Coronary artery (tissue), 2 donors: ENCODE measurements at regions not wholly inside any gene's neighbourhood (a gene's known extent, or its start where the extent isn't known, plus 50 kb on each side); places are given as distances from the start of the nearest gene placed in this dataset.

Experiments used
- DNase-seq: peaks from one replicate; pipeline ENCODE4 v3.0.0-alpha.2; 2017; ENCODE audit warnings: low spot score
- H3K27ac ChIP-seq, 2 donors: fragments of 200-600 bp; sonication (generic); one replicate each; pipeline ENCODE4 v1.5.1; 2016 to 2019
- H3K4me3 ChIP-seq: fragments of 200-600 bp; sonication (generic); 2 replicates; pipeline ENCODE4 v1.5.1; 2016; ENCODE audit warnings: mild to moderate bottlenecking, moderate library complexity
- TF ChIP-seq, protein P1 (sequence below): fragments of 200-600 bp; sonication (generic); IDR thresholded peaks from one replicate; pipeline ENCODE4 v1.5.1; 2019; ENCODE audit warnings: antibody characterized with exemption

DNA sequence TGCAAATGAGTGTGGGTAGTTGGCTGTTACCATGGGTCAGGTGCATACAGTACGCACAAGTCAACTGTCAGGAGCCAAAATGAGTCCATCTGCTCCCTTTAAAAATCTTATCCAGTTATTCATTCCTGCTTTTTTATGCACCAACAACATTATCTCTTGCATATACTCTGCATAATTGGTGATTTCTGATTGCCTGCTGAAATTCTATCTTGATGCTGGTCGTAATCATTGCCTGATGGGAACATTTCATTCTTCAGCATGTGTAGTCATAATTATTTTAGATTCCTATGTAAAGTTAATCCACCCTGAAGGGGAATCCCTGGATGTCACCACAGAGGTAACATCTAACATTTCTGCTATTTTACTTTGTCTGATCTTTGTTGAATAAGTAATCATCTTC lies 102.2 kb upstream of the RND3 start:
- TF ChIP-seq, protein P1, sequence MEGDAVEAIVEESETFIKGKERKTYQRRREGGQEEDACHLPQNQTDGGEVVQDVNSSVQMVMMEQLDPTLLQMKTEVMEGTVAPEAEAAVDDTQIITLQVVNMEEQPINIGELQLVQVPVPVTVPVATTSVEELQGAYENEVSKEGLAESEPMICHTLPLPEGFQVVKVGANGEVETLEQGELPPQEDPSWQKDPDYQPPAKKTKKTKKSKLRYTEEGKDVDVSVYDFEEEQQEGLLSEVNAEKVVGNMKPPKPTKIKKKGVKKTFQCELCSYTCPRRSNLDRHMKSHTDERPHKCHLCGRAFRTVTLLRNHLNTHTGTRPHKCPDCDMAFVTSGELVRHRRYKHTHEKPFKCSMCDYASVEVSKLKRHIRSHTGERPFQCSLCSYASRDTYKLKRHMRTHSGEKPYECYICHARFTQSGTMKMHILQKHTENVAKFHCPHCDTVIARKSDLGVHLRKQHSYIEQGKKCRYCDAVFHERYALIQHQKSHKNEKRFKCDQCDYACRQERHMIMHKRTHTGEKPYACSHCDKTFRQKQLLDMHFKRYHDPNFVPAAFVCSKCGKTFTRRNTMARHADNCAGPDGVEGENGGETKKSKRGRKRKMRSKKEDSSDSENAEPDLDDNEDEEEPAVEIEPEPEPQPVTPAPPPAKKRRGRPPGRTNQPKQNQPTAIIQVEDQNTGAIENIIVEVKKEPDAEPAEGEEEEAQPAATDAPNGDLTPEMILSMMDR = no peak
- no peak for DNase-seq
- H3K27ac ChIP-seq = no peak overlapping the region
- no peak overlapping the region for H3K4me3 ChIP-seq

DNA sequence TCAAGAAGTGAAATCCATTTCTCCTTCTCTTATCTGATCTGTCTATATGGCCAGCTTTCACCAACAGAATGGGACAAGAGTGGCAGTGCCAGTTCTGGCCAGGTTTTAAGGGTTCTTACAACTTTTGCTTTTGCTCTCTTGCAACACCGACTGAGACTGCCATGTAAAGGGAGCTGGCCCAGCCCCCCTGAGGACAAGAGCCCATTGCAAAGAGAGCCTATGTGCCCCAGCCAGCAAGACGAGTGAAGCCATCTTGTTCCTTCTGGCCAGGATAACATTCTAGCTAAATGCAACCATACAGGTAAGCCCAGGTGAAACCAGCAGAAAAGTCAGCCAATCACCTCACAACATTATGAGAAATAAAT lies 101.0 kb upstream of the RND3 start:
- Histone ChIP-seq H3K27ac (no peak overlapping the region), H3K4me3 (no peak overlapping the region)
- DNase-seq = no peak
- TF ChIP-seq, protein P1 = no peak

DNA sequence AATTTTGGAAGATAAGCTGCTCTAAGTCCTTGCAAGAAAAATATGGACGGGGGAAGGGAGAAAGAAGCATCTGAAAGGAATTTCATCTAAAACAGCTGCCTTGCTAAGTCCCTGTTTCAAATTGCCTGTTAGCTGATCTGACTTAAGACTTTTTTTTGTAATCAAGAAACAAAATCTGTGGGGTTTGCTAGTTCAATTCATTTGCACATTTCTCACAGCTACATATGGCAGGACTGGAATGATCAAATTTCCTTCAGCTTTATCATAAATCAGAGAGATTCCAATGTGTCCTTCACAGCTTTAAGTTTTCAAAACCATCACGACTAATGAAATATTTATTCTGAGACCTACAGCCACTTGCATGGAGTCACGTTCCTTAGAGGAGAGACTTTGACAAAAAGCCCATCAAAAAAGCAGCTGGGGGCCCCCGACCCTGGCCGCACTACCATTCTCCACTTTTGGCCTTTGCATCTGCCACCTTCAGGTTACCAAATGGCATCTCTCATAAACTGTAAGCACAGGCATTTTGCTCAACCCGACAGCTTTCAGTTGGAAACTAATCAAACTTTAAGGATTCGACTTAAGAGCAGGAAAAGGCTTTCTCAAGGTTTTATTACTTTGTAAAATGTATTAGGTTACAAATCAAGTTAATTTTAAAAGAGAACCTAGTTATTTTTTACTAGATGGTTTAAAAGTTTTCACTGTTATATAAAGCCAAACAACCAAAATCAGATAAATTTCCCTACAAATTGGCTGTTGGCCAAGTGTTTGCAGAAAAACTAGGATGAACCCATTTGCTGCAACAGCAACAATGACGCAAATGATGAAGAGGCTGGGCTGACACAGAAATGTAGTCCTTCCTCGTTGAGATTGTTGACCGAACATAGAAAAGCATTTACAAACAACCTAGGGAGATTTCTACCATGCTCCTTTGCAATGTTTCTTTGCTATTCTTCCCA lies 100.4 kb upstream of the RND3 start:
- H3K27ac ChIP-seq = no peak overlapping the region
- TF ChIP-seq, protein P1 = no peak
- no peak for DNase-seq
- H3K4me3 ChIP-seq = no peak overlapping the region

DNA sequence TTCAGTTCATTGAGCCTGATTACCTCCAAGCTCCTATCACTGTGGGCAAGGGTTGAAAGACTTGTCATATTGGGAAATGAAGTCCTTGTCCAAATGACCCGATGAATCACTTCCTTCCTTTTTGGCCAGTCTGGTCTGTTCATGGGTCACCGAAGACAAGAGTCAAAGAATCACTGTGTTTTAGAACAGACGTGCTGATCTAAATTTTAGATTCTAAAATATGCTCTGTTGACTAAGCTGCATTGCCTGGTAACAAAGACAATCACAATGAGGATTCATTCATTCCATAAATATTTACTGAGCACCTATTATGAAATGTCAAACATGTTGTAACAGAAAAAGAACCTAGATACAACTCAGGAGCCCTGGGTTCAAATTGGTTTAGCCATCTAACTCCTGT lies 99.4 kb upstream of the RND3 start:
- TF ChIP-seq, protein P1 = no peak
- no peak overlapping the region for H3K4me3 ChIP-seq
- no peak for DNase-seq
- no peak overlapping the region for H3K27ac ChIP-seq

DNA sequence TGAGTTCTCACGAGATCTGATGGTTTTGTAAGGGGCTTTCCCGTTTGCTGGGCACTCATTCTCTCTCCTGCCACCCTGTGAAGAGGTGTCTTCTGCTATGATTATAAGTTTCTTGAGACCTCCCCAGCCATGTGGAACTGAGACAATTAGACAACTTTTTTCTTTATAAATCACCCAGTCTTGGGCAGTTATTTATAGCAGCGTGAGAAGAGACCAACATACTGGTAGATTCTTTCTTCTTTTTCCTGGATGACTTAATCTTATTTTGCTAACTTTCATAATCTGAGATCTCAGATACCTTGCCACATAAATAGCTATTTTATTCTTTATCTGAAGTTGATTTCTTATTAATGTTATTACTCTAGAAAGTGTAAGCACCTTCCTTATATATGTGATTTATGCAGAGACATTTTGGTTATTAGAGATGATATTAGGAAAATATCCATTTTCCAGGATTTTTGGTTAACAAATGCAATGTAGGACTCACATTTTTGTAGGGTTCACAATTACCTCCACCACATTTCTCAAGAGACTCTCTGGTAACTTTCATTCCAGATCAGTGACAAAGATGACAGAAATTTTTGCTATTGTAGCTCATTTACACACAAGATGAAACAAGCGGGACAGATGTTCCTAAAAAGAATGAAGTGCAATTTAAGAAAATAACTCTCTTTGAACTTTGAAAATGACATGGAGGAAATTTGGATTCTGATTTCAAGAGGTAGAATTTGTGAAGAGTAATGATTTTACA lies 97.9 kb upstream of the RND3 start:
- no peak for DNase-seq
- Histone ChIP-seq H3K27ac (no peak overlapping the region), H3K4me3 (no peak overlapping the region)
- TF ChIP-seq, protein P1 = no peak

DNA sequence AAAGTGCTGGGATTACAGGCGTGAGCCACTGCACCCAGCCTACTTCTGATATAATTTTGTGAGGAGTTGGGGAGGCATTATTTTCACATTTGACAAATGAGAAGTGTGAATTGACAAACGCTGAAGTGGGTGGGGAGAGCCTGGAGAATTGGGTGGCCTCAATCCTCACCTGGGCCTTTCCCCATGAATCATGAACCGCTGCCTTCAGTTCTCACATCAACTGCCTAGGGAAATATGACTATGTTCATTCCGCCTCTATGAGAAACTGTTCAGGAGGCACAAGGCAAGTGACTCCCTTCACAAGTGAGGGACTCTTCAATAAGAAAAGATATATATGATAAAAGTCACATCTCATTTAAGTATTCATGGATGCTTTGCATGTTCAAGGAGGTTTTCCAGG lies 96.6 kb upstream of the RND3 start:
- no peak overlapping the region for H3K27ac ChIP-seq
- TF ChIP-seq, protein P1 = no peak
- DNase-seq = no peak
- H3K4me3 ChIP-seq = no peak overlapping the region
